H1 (cell line): ENCODE measurements at regions not wholly inside any gene's neighbourhood (a gene's known extent, or its start where the extent isn't known, plus 50 kb on each side); places are given as distances from the start of the nearest gene placed in this dataset.
"Not testable (repeated sequence)": the region's sequence is repeated elsewhere in the genome, so short reads cannot be mapped to it uniquely, and the experiment has no call there.

Experiments
- CTCF ChIA-PET: fragments of 300-600 bp; sonication (Branson Sonifier 250); formaldehyde crosslinking; loops from one replicate; lab custom pipeline; 2021; ENCODE audit not compliant: partially characterized antibody; lab: Charles Lee
- POLR2A ChIA-PET: fragments of 300-600 bp; sonication (Branson Sonifier 250); formaldehyde crosslinking; loops from one replicate; lab custom pipeline; 2021; ENCODE audit warnings: inconsistent platforms; ENCODE audit not compliant: partially characterized antibody; lab: Charles Lee
- DNase-seq, 2 experiments: peaks; one replicate each; pipeline versions ENCODE4 v3.0.0 to v3.0.0-alpha.2; 2010 to 2022; ENCODE audit warnings: low spot score in 2 of 2, low read depth in 1 of 2, mixed read lengths in 1 of 2
- FAIRE-seq: peaks from 2 replicates; lab custom pipeline; 2011; peaks lifted over from hg19 to GRCh38; lab: Jason Lieb, UNC
- H2AFZ ChIP-seq: 2 replicates; pipeline ENCODE4 v1.8.1; 2012; ENCODE audit warnings: low read length, inconsistent platforms
- H2AK5ac ChIP-seq: 2 replicates; pipeline ENCODE4 v1.6.1; 2013; ENCODE audit warnings: low read depth, low read length
- H2BK120ac ChIP-seq: replicated peaks from 2 replicates; pipeline ENCODE3; 2013; ENCODE audit warnings: low read depth, low read length, inconsistent platforms
- H2BK12ac ChIP-seq: 2 replicates; pipeline ENCODE4 v1.6.1; 2013; ENCODE audit warnings: low read depth, low read length
- H2BK15ac ChIP-seq: 2 replicates; pipeline ENCODE4 v1.6.1; 2013; ENCODE audit warnings: low read length
- H2BK20ac ChIP-seq: 2 replicates; pipeline ENCODE4 v1.6.1; 2013; ENCODE audit warnings: low read length
- H2BK5ac ChIP-seq: 2 replicates; pipeline ENCODE4 v1.6.1; 2013; ENCODE audit warnings: low read depth, low read length
- H3K14ac ChIP-seq: 2 replicates; pipeline ENCODE4 v1.6.1; 2013; ENCODE audit warnings: inconsistent platforms; ENCODE audit not compliant: insufficient read length
- H3K18ac ChIP-seq: 2 replicates; pipeline ENCODE4 v1.6.1; 2013; ENCODE audit warnings: low read length; ENCODE audit errors: extremely low read depth
- H3K23ac ChIP-seq: 2 replicates; pipeline ENCODE4 v1.6.1; 2013; ENCODE audit warnings: inconsistent platforms; ENCODE audit not compliant: insufficient read length
- H3K23me2 ChIP-seq: 2 replicates; pipeline ENCODE4 v1.6.1; 2013; ENCODE audit warnings: low read depth, low read length
- H3K27ac ChIP-seq: 2 replicates; pipeline ENCODE4 v1.6.1; 2011; ENCODE audit warnings: low read depth, low read length, inconsistent platforms
- H3K27me3 ChIP-seq, 4 experiments: replicated peaks in 1 of 4; 1 replicate in 1 of 4; 2 replicates in 3 of 4; pipeline versions ENCODE4 v1.6.1 to v1.8.1; 2011 to 2013; ENCODE audit warnings: low read length in 3 of 4, mild to moderate bottlenecking in 3 of 4, inconsistent platforms in 2 of 4, mixed read lengths in 2 of 4, moderate library complexity in 1 of 4; ENCODE audit not compliant: control insufficient read depth in 3 of 4, insufficient read depth in 3 of 4; ENCODE audit errors: extremely low read depth in 1 of 4
- H3K36me3 ChIP-seq, 4 experiments: 2 replicates each; pipeline versions ENCODE4 v1.6.1 to v1.8.1; 2011 to 2013; ENCODE audit warnings: mild to moderate bottlenecking in 4 of 4, low read length in 3 of 4, moderate library complexity in 2 of 4, control low read depth in 1 of 4, inconsistent platforms in 1 of 4; ENCODE audit not compliant: insufficient read depth in 4 of 4, control insufficient read depth in 2 of 4
- H3K4ac ChIP-seq: replicated peaks from 2 replicates; pipeline ENCODE3; 2013; ENCODE audit warnings: low read length, low read depth, mixed read lengths, inconsistent platforms; ENCODE audit not compliant: insufficient read length
- H3K4me1 ChIP-seq, 4 experiments: replicated peaks in 1 of 4; 1 replicate in 1 of 4; 2 replicates in 3 of 4; pipeline versions ENCODE4 v1.6.1 to v1.8.1; 2011 to 2013; ENCODE audit warnings: low read length in 3 of 4, inconsistent platforms in 2 of 4, mixed read lengths in 1 of 4; ENCODE audit not compliant: insufficient read depth in 4 of 4, control insufficient read depth in 3 of 4
- H3K4me2 ChIP-seq, 2 experiments: 2 replicates each; pipeline versions ENCODE4 v1.6.1 to v1.8.1; 2011 to 2013; ENCODE audit warnings: low read depth in 2 of 2, low read length in 2 of 2, control low read depth in 1 of 2, inconsistent platforms in 1 of 2, mild to moderate bottlenecking in 1 of 2; ENCODE audit not compliant: insufficient read depth in 1 of 2
- H3K4me3 ChIP-seq, 4 experiments: fragments of 200-600, 300-600 bp in 1 of 4; sonication (generic), shearing (Covaris generic), sonication (Bioruptor Twin) in 1 of 4; 2 replicates each; pipeline versions ENCODE4 v1.5.1 to v1.8.1; 2011 to 2016; ENCODE audit warnings: low read length in 4 of 4, low read depth in 3 of 4, control low read depth in 2 of 4, inconsistent platforms in 2 of 4, mild to moderate bottlenecking in 2 of 4, mixed read lengths in 1 of 4, moderate library complexity in 1 of 4; ENCODE audit not compliant: insufficient read depth in 2 of 4; ENCODE audit errors: extremely low read depth in 1 of 4
- H3K56ac ChIP-seq: replicated peaks from 2 replicates; pipeline ENCODE3; 2013; ENCODE audit warnings: low read depth, mild to moderate bottlenecking, mixed read lengths, low read length, inconsistent platforms; ENCODE audit not compliant: insufficient read length
- H3K79me1 ChIP-seq: 2 replicates; pipeline ENCODE4 v1.6.1; 2013; ENCODE audit warnings: low read depth, low read length, control low read depth
- H3K79me2 ChIP-seq, 2 experiments: 2 replicates each; pipeline versions ENCODE4 v1.6.1 to v1.8.1; 2012 to 2013; ENCODE audit warnings: low read length in 2 of 2, mild to moderate bottlenecking in 2 of 2, inconsistent platforms in 1 of 2; ENCODE audit not compliant: insufficient read depth in 2 of 2, control insufficient read depth in 1 of 2
- H3K9ac ChIP-seq, 4 experiments: replicated peaks in 1 of 4; 1 replicate in 1 of 4; 2 replicates in 3 of 4; pipeline versions ENCODE4 v1.6.1 to v1.8.1; 2011 to 2013; ENCODE audit warnings: low read depth in 3 of 4, low read length in 3 of 4, control low read depth in 2 of 4, mild to moderate bottlenecking in 2 of 4, moderate library complexity in 2 of 4, inconsistent platforms in 1 of 4; ENCODE audit errors: extremely low read depth in 1 of 4
- H3K9me3 ChIP-seq, 2 experiments: 2 replicates each; pipeline versions ENCODE4 v1.6.1 to v1.8.1; 2012 to 2013; ENCODE audit warnings: mild to moderate bottlenecking in 2 of 2, moderate library complexity in 2 of 2, control low read depth in 1 of 2, inconsistent platforms in 1 of 2, low read depth in 1 of 2, low read length in 1 of 2, mixed read lengths in 1 of 2; ENCODE audit not compliant: insufficient read depth in 2 of 2
- H4K20me1 ChIP-seq, 2 experiments: replicated peaks in 1 of 2; 2 replicates each; pipeline versions ENCODE3 to v1.8.1; 2011 to 2013; ENCODE audit warnings: inconsistent platforms in 2 of 2, low read length in 2 of 2, mild to moderate bottlenecking in 1 of 2; ENCODE audit not compliant: insufficient read depth in 2 of 2, control insufficient read depth in 1 of 2
- H4K5ac ChIP-seq: 2 replicates; pipeline ENCODE4 v1.6.1; 2013; ENCODE audit warnings: low read length, low read depth, mixed read lengths, inconsistent platforms; ENCODE audit not compliant: insufficient read length
- H4K8ac ChIP-seq: 2 replicates; pipeline ENCODE4 v1.8.0; 2013; ENCODE audit warnings: mild to moderate bottlenecking, moderate library complexity, low read length, inconsistent platforms; ENCODE audit not compliant: insufficient read depth; ENCODE audit errors: extremely low read depth
- H4K91ac ChIP-seq: replicated peaks from 2 replicates; pipeline ENCODE3; 2013; ENCODE audit warnings: low read length, mixed read lengths, inconsistent platforms; ENCODE audit not compliant: insufficient read length
- WGBS, 2 experiments: shearing (Covaris generic) in 1 of 2; methylation state at CpG; one replicate each; pipeline versions ENCODE4 v1.1.6 to v1.1.7; 2013 to 2015; ENCODE audit warnings: low lambda C conversion rate in 2 of 2, mixed read lengths in 2 of 2, inconsistent platforms in 1 of 2, low coverage in 1 of 2, missing lambda C conversion rate in 1 of 2; ENCODE audit not compliant: insufficient replicate concordance in 2 of 2, insufficient coverage in 1 of 2, insufficient read length in 1 of 2; ENCODE audit errors: extremely low coverage in 1 of 2, missing lambda C conversion rate in 1 of 2; 5-methylcytosine and 5-hydroxymethylcytosine counted together

- H4K20me1 ChIP-seq, H3K56ac ChIP-seq, FAIRE-seq, H3K14ac ChIP-seq, H2BK20ac ChIP-seq, H4K91ac ChIP-seq, H3K23me2 ChIP-seq, H3K4me3 ChIP-seq, DNase-seq, H2AK5ac ChIP-seq, H2BK120ac ChIP-seq, H3K18ac ChIP-seq, H3K36me3 ChIP-seq, H2BK12ac ChIP-seq, H4K5ac ChIP-seq, H2AFZ ChIP-seq, H3K9me3 ChIP-seq, H2BK5ac ChIP-seq, H3K79me1 ChIP-seq, H3K9ac ChIP-seq, H3K4me2 ChIP-seq, H3K27ac ChIP-seq, POLR2A ChIA-PET, H3K79me2 ChIP-seq, H3K23ac ChIP-seq, H3K4ac ChIP-seq, H4K8ac ChIP-seq, H2BK15ac ChIP-seq: not testable (repeated sequence)
- H3K27me3 ChIP-seq, result peaks cover 17 to 44% (median 35%) of the 10 kb centered on the region in 4 experiments
- 71 to 100% methylated on average over 1 to 3 of the region's 3 CpGs for WGBS, 2 experiments
- CTCF ChIA-PET, result interaction anchor here (0.6 to 27.0 kb wide), 4 partner anchors 8 to 67 kb away, joined by 3 to 317 read pairs (median 15); no protein-coding TSS in a partner anchor
- H3K4me1 ChIP-seq, result peaks cover 20 to 27% (median 23%) of the 10 kb centered on the region in 4 experiments
Measured at GRCh38 chr10:101280921-101281320, 51.7 kb upstream of the LBX1 start.
